ENCODE measurements at regions not wholly inside any gene's neighbourhood (a gene's known extent, or its start where the extent isn't known, plus 50 kb on each side); places are given as distances from the start of the nearest gene placed in this dataset.

DNA sequence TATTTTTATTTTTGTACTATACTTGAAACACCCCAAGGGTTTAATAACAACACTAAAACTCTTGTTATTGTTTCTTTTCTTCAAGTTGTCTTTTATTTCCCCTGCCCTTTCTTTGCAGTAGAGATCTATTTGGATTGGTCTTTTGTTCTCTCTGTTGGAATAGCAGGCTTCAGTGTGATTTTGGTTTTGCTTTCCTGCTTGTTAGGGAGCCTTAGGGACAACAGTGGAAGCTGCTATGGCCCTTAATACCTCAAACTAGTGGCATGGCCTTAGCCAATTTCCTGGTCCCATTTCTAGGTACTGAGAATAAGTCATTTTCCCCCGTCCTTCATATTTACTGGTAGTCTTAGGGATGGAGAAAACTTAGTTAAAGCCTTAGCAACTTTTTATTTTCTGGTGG lies 535.4 kb upstream of the NDST4 start:
- no peak for TF ChIP-seq EZH2 (IDR thresholded peaks at IDR 0.05; ENCODE audit: borderline replicate concordance)
- TF ChIP-seq, protein P1, sequence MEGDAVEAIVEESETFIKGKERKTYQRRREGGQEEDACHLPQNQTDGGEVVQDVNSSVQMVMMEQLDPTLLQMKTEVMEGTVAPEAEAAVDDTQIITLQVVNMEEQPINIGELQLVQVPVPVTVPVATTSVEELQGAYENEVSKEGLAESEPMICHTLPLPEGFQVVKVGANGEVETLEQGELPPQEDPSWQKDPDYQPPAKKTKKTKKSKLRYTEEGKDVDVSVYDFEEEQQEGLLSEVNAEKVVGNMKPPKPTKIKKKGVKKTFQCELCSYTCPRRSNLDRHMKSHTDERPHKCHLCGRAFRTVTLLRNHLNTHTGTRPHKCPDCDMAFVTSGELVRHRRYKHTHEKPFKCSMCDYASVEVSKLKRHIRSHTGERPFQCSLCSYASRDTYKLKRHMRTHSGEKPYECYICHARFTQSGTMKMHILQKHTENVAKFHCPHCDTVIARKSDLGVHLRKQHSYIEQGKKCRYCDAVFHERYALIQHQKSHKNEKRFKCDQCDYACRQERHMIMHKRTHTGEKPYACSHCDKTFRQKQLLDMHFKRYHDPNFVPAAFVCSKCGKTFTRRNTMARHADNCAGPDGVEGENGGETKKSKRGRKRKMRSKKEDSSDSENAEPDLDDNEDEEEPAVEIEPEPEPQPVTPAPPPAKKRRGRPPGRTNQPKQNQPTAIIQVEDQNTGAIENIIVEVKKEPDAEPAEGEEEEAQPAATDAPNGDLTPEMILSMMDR (IDR thresholded peaks at IDR 0.05; ENCODE audit: poor library complexity) = no peak

Measured in hepatocyte (in vitro differentiated cells).